GM23248 (cell line): ENCODE measurements at regions not wholly inside any gene's neighbourhood (a gene's known extent, or its start where the extent isn't known, plus 50 kb on each side); places are given as distances from the start of the nearest gene placed in this dataset.

Experiments used
- DNase-seq: peaks from one replicate; pipeline ENCODE4 v3.0.0-alpha.2; 2015
- H2AFZ ChIP-seq: fragments of 200-600 bp; sonication (generic); 2 replicates; pipeline ENCODE4 v1.6.1; 2016; ENCODE audit warnings: antibody characterized with exemption
- H3F3A ChIP-seq: fragments of 200-600 bp; sonication (generic); 2 replicates; pipeline ENCODE4 v1.6.1; 2016; ENCODE audit warnings: mild to moderate bottlenecking, antibody characterized with exemption, mixed run types; ENCODE audit not compliant: insufficient read depth
- H3K27ac ChIP-seq: fragments of 200-600 bp; sonication (generic); 2 replicates; pipeline ENCODE4 v1.5.1; 2016; ENCODE audit warnings: mild to moderate bottlenecking
- H3K27me3 ChIP-seq: fragments of 200-600 bp; sonication (generic); replicated peaks from 2 replicates; pipeline ENCODE4 v1.6.1; 2016; ENCODE audit warnings: mild to moderate bottlenecking; ENCODE audit not compliant: insufficient read depth
- H3K36me3 ChIP-seq: fragments of 200-600 bp; sonication (generic); 2 replicates; pipeline ENCODE4 v1.6.1; 2016; ENCODE audit warnings: low read depth, mild to moderate bottlenecking
- H3K4me1 ChIP-seq: fragments of 200-600 bp; sonication (generic); 2 replicates; pipeline ENCODE4 v1.6.1; 2016; ENCODE audit warnings: mild to moderate bottlenecking; ENCODE audit not compliant: insufficient read depth
- H3K4me2 ChIP-seq: fragments of 200-600 bp; sonication (generic); one replicate; pipeline ENCODE4 v1.6.1; 2016; ENCODE audit warnings: mild to moderate bottlenecking; ENCODE audit not compliant: unreplicated experiment
- H3K4me3 ChIP-seq: fragments of 200-600 bp; sonication (generic); 2 replicates; pipeline ENCODE4 v1.5.1; 2016; ENCODE audit warnings: mild to moderate bottlenecking
- H3K79me2 ChIP-seq: fragments of 200-600 bp; sonication (generic); 2 replicates; pipeline ENCODE4 v1.6.1; 2016; ENCODE audit warnings: mild to moderate bottlenecking; ENCODE audit not compliant: insufficient read depth
- H3K9ac ChIP-seq: fragments of 200-600 bp; sonication (generic); 2 replicates; pipeline ENCODE4 v1.6.1; 2016; ENCODE audit warnings: mild to moderate bottlenecking
- H3K9me2 ChIP-seq: fragments of 200-600 bp; sonication (generic); 2 replicates; pipeline ENCODE4 v1.6.1; 2016; ENCODE audit warnings: mixed run types, mild to moderate bottlenecking, moderate library complexity; ENCODE audit not compliant: insufficient read depth
- H3K9me3 ChIP-seq: fragments of 200-600 bp; sonication (generic); one replicate; pipeline ENCODE4 v1.6.1; 2017; ENCODE audit warnings: low read depth
- H4K20me1 ChIP-seq: fragments of 200-600 bp; sonication (generic); 2 replicates; pipeline ENCODE4 v1.6.0; 2016; ENCODE audit not compliant: insufficient read depth
- EZH2 ChIP-seq: fragments of 200-600 bp; sonication (generic); IDR thresholded peaks from 2 replicates; pipeline ENCODE4 v1.6.1; 2018; ENCODE audit warnings: antibody characterized with exemption, mild to moderate bottlenecking; ENCODE audit not compliant: insufficient read depth, poor library complexity, severe bottlenecking
- EZH2phosphoT487 ChIP-seq: fragments of 200-600 bp; sonication (generic); IDR thresholded peaks from 2 replicates; pipeline ENCODE4 v1.6.1; 2018; ENCODE audit warnings: antibody characterized with exemption, moderate library complexity, mild to moderate bottlenecking, low read depth; ENCODE audit not compliant: insufficient read depth
- WGBS, 2 experiments: methylation state at CpG; one replicate each; pipeline ENCODE4 v1.1.6; 2015 to 2017; ENCODE audit warnings: low lambda C conversion rate in 2 of 2, low coverage in 1 of 2; ENCODE audit errors: missing lambda C conversion rate in 2 of 2; 5-methylcytosine and 5-hydroxymethylcytosine counted together
- in situ Hi-C: fragments of 300-500 bp; cut with MboI; formaldehyde crosslinking; loops from 2 replicates; pipeline ENCODE4 v1.15.0; 2020

- H3K9me3 ChIP-seq, result no peaks in the 10 kb centered on the region
These were observed 506.0 kb downstream of the RFPL4B start for GRCh38 chr6:112853162-112853561.

GRCh38 chr6:112863753-112864152, 516.6 kb downstream of the RFPL4B start:
- no peaks in the 10 kb centered on the region for H3K79me2 ChIP-seq
- TF ChIP-seq EZH2phosphoT487 (no peak), EZH2 (no peak)
- no peak for DNase-seq
- H4K20me1 ChIP-seq, result no peaks in the 10 kb centered on the region
- H3K27me3 ChIP-seq, result no peaks in the 10 kb centered on the region
- in situ Hi-C loops, result no loop called here
- H3K9ac ChIP-seq, result no peak overlapping the region
- no peak overlapping the region for H2AFZ ChIP-seq
- no peak overlapping the region for H3K4me3 ChIP-seq
- no peaks in the 10 kb centered on the region for H3K9me3 ChIP-seq
- no peaks in the 10 kb centered on the region for H3K4me1 ChIP-seq
- no peak overlapping the region for H3K4me2 ChIP-seq
- no peaks in the 10 kb centered on the region for H3K36me3 ChIP-seq
- no peak overlapping the region for H3K27ac ChIP-seq
- H3F3A ChIP-seq, result no peaks in the 10 kb centered on the region
- WGBS, 2 experiments, result 41 to 50% methylated on average over 1 of the region's 1 CpG
- H3K9me2 ChIP-seq, result no peaks in the 10 kb centered on the region

More at GRCh38 chr6:112853162-112853561, 506.0 kb downstream of the RFPL4B start:
- Histone ChIP-seq H3K9ac (no peak overlapping the region), H3K27ac (no peak overlapping the region), H3K4me1 (no peaks in the 10 kb centered on the region), H3K9me2 (no peaks in the 10 kb centered on the region), H3K27me3 (no peaks in the 10 kb centered on the region), H3K36me3 (no peaks in the 10 kb centered on the region), H3K79me2 (no peaks in the 10 kb centered on the region), H3F3A (no peaks in the 10 kb centered on the region), H4K20me1 (no peaks in the 10 kb centered on the region), H2AFZ (no peak overlapping the region), H3K4me3 (no peak overlapping the region), H3K4me2 (no peak overlapping the region)
- 82% methylated on average over 2 of the region's 2 CpGs for WGBS, 2 experiments
- TF ChIP-seq EZH2phosphoT487, result no peak
- no peak for TF ChIP-seq EZH2
- in situ Hi-C loops, result no loop called here
- no peak for DNase-seq

GRCh38 chr6:112865131-112865530, 518.0 kb downstream of the RFPL4B start:
- H3K4me1 ChIP-seq, result no peaks in the 10 kb centered on the region
- in situ Hi-C loops, result no loop called here
- no peaks in the 10 kb centered on the region for H3K36me3 ChIP-seq
- H3K4me3 ChIP-seq, result no peak overlapping the region
- no peaks in the 10 kb centered on the region for H3K9me3 ChIP-seq
- TF ChIP-seq EZH2 (no peak), EZH2phosphoT487 (no peak)
- no peaks in the 10 kb centered on the region for H3K79me2 ChIP-seq
- no peaks in the 10 kb centered on the region for H3F3A ChIP-seq
- H3K9ac ChIP-seq, result no peak overlapping the region
- no peaks in the 10 kb centered on the region for H4K20me1 ChIP-seq
- no peaks in the 10 kb centered on the region for H3K27me3 ChIP-seq
- no peak for DNase-seq
- H3K27ac ChIP-seq, result no peak overlapping the region
- H2AFZ ChIP-seq, result no peak overlapping the region
- H3K9me2 ChIP-seq, result no peaks in the 10 kb centered on the region
- WGBS, 2 experiments, result 75 to 77% methylated on average over 2 of the region's 2 CpGs
- H3K4me2 ChIP-seq, result no peak overlapping the region

GRCh38 chr6:112874881-112875280, 527.8 kb downstream of the RFPL4B start:
- no peak overlapping the region for H3K4me3 ChIP-seq
- no peaks in the 10 kb centered on the region for H3K36me3 ChIP-seq
- no peaks in the 10 kb centered on the region for H3K27me3 ChIP-seq
- peaks cover 32% of the 10 kb centered on the region for H3F3A ChIP-seq
- no peak for DNase-seq
- H3K9ac ChIP-seq, result no peak overlapping the region
- peaks cover 22% of the 10 kb centered on the region for H3K4me1 ChIP-seq
- no peaks in the 10 kb centered on the region for H3K9me2 ChIP-seq
- H3K9me3 ChIP-seq, result no peaks in the 10 kb centered on the region
- in situ Hi-C loops, result no loop called here
- H2AFZ ChIP-seq, result no peak overlapping the region
- no peak for TF ChIP-seq EZH2
- WGBS, 2 experiments, result 100% methylated on average over 1 of the region's 1 CpG
- no peak overlapping the region for H3K4me2 ChIP-seq
- H4K20me1 ChIP-seq, result no peaks in the 10 kb centered on the region
- no peaks in the 10 kb centered on the region for H3K79me2 ChIP-seq
- H3K27ac ChIP-seq, result no peak overlapping the region
